ENCODE measurements at regions not wholly inside any gene's neighbourhood (a gene's known extent, or its start where the extent isn't known, plus 50 kb on each side); places are given as distances from the start of the nearest gene placed in this dataset.

- no peak for TF ChIP-seq CTCF (IDR thresholded peaks at IDR 0.05)
Observed at GRCh38 chr6:166830185-166830890, 126.0 kb downstream of the RNASET2 start.

GRCh38 chr6:166826264-166826663, 130.1 kb downstream of the RNASET2 start:
- intact Hi-C loops (cut with DNase I, micrococcal nuclease), result no loop called here
- DNase-seq (no peak), ATAC-seq (no peak)
- H3K36me3 ChIP-seq (ENCODE audit: low read depth), result no peaks in the 10 kb centered on the region
- no peak for TF ChIP-seq CTCF (IDR thresholded peaks at IDR 0.05)
- H3K9me3 ChIP-seq, result no peaks in the 10 kb centered on the region
- H3K4me1 ChIP-seq (ENCODE audit: low read depth), result no peaks in the 10 kb centered on the region
- no peak overlapping the region for H3K4me3 ChIP-seq

More at GRCh38 chr6:166830185-166830890, 126.0 kb downstream of the RNASET2 start:
- no peaks in the 10 kb centered on the region for H3K4me1 ChIP-seq (ENCODE audit: low read depth)
- DNase-seq (no peak), ATAC-seq (peak; percentile 48)
- intact Hi-C loops (cut with DNase I, micrococcal nuclease), result no loop called here
- H3K9me3 ChIP-seq, result no peaks in the 10 kb centered on the region
- no peak overlapping the region for H3K4me3 ChIP-seq
- H3K36me3 ChIP-seq (ENCODE audit: low read depth), result no peaks in the 10 kb centered on the region

- TF ChIP-seq CTCF (IDR thresholded peaks at IDR 0.05), result no peak
- Histone ChIP-seq H3K4me1 (ENCODE audit: low read depth) (no peaks in the 10 kb centered on the region), H3K36me3 (ENCODE audit: low read depth) (no peaks in the 10 kb centered on the region), H3K9me3 (no peaks in the 10 kb centered on the region), H3K4me3 (no peak overlapping the region)
- ATAC-seq, result no peak
- no peak for DNase-seq
- intact Hi-C loops (cut with DNase I, micrococcal nuclease), result no loop called here
Observed at GRCh38 chr6:166825553-166826145, 130.7 kb downstream of the RNASET2 start.

- no peak for TF ChIP-seq CTCF (IDR thresholded peaks at IDR 0.05)
- intact Hi-C loops (cut with DNase I, micrococcal nuclease), result no loop called here
- no peaks in the 10 kb centered on the region for H3K36me3 ChIP-seq (ENCODE audit: low read depth)
- H3K4me1 ChIP-seq (ENCODE audit: low read depth), result no peaks in the 10 kb centered on the region
- H3K9me3 ChIP-seq, result no peaks in the 10 kb centered on the region
- DNase-seq (no peak), ATAC-seq (no peak)
- no peak overlapping the region for H3K4me3 ChIP-seq
Observed at GRCh38 chr6:166824880-166825250, 131.5 kb downstream of the RNASET2 start.

GRCh38 chr6:166824146-166824879, 132.0 kb downstream of the RNASET2 start:
- no peak for ATAC-seq

More at GRCh38 chr6:166824146-166824879, 132.0 kb downstream of the RNASET2 start:
- intact Hi-C loops (cut with DNase I, micrococcal nuclease), result no loop called here
- TF ChIP-seq CTCF (IDR thresholded peaks at IDR 0.05), result no peak
- no peaks in the 10 kb centered on the region for H3K36me3 ChIP-seq (ENCODE audit: low read depth)
- H3K4me3 ChIP-seq, result no peak overlapping the region
- no peaks in the 10 kb centered on the region for H3K4me1 ChIP-seq (ENCODE audit: low read depth)
- H3K9me3 ChIP-seq, result no peaks in the 10 kb centered on the region
- no peak for DNase-seq
